D341Med (cell line): ENCODE measurements at regions not wholly inside any gene's neighbourhood (a gene's known extent, or its start where the extent isn't known, plus 50 kb on each side); places are given as distances from the start of the nearest gene placed in this dataset.
"Not testable (repeated sequence)": the region's sequence is repeated elsewhere in the genome, so short reads cannot be mapped to it uniquely, and the experiment has no call there.

Experiments used
- DNase-seq: peaks from one replicate; pipeline ENCODE4 v3.0.0; 2012; ENCODE audit warnings: low spot score

DNA sequence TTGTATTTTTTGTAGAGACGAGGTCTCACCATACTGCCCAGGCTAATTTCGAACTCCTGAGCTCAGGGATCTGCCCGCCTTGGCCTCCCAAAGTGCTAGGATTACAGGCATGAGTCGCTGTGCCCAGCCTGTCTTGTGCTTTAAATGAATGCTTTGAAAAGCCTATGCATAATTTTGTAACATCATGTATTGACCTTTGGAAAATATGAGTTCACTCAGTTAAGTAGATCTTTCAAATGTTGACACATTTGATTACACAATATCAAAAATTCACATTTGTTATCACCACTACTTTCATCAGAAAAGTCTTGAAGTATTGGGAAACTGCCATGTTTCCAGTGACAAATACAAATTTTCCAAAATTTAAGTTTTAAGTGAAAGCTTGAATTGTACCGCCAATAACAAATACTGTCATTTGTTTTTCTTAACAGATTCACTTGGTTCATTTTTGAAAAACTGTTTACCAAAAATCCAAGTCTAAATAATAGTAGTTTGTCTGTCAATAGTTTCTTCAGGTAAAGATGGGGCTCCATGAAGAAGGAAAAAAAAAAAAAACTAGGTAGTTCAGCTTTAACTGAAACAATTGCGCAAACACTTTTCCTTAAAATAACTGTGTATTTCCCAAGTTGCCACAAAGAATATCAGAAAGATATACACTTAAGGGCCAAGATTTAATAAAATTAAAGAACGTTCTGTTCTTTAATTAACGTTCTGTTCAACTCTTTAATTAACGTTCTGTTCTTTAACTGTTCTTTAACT lies 233.2 kb upstream of the NR5A2 start:
- no peak for DNase-seq

DNA sequence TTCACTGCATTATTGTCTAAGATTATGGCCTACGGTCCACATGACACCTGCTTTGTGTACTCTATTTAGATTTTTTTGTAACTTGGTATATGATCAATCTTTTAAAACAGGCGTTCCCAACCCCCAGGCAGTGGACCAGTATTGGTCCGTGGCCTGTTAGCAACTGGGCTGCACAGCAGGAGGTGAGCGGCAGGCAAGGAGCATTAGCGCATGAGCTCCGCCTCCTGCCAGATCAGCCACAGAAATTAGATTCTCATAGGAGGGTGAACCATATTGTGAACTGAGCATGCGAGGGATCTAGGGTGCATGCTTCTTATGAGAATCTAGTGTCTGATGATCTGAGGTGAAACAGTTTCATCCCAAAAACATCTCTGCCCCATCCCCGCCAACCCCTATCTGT lies 228.4 kb upstream of the NR5A2 start:
- DNase-seq: no peak

DNA sequence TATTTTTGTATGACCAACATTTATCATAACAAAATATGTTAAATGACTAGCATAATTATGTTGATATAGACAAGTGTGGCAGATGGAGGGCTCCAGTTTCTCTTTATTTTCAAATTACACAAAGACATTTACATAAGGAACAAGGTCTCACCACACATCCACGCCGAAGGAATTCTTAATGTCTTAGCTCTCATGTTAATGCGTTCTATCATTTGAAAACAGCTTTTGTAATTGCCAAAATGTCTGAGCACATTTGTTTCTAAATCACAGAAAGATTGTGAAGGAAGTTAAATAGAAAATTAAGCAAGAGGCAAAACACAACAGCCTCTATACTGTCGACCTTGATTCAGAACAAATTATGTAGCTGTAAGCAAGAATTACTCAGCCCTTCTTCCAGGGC lies 223.0 kb upstream of the NR5A2 start:
- DNase-seq: no peak

DNA sequence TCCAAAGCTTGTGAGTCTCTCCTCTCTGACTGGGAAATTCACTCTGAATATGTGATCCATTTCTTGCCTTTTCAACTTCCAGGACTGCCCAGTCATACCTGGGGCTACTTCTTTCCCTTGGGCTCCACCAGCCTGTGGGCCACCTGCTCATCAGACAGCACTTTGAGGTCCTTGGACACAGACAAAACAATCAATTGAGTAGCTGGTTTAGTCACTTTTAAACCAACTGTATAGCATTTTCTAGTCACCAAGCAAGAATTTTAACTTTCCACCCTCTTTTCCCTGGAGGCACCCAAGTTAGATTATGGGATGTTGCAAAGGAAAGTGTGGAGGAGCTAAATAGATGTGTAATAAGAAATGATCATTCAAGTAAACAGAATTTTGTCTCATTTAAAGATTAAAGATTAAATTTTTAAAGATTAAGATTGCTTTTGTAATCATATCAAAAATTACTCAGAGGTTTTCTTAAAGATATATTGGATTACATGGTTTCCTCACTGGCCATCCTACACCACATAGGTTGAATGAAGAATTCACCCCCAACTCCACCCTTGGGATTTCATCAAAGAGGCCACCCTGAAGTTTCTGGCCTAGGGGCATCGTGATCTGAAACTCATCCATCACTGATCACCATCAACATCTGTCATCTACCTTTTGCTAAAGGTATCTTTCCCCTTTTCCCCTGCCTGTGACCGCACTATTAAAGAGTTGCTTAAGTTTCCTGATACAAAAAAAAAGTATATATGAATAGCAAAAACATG lies 219.2 kb upstream of the NR5A2 start:
- no peak for DNase-seq

DNA sequence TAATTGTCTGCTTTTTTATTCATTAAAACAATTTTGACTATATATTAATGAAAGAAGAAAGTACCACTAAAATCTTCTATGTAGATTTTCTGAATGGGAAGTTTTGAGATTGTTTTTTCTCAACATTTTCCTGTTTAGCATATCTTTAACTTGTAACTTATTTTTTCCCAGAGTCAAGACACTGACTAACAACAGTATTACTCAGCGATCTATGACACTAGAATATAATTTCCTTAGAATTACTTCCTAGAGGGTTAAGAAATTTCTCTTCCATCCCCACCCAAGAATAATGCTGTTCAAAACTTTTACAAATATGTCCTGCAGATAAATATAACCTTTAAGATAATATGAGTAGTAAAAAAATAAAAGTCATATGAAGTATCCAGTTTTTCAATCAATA lies 218.2 kb upstream of the NR5A2 start:
- DNase-seq: no peak

DNA sequence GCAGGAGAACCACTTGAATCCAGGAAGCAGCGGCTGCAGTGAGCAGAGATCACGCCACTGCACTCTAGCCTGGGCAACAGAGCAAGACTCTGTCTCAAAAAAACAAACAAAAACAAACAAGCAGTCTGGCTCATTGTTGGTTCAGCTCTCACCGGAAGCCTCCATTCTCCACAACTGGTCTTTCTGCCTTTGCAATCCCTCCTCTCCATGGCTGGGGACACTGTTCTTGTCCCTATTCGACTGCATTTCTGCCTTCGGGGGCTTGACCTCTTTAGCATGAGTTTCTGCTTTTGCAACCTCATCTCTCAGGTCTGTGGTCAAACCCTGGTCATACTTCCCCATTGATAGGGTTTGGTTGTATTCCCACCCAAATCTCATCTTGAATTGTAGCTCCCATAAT lies 216.3 kb upstream of the NR5A2 start:
- DNase-seq: no peak

DNA sequence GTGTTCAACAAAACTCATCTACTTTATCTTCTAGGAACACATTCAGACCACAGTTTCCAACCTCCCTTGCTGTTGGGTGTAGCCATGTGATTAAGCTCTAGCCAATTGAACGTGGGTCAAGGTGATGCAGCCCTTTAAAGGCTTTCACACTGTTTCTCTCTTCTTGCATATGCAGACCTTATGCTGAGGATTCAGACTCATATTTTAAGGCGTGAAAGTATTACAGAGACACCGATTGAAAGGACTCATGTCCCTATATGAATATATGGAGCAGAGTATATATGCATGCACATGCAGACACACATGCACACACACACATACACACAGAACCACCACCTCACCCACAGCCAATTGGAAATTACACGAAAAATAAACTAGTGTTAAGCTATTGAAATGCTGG lies 214.3 kb upstream of the NR5A2 start:
- no peak for DNase-seq

DNA sequence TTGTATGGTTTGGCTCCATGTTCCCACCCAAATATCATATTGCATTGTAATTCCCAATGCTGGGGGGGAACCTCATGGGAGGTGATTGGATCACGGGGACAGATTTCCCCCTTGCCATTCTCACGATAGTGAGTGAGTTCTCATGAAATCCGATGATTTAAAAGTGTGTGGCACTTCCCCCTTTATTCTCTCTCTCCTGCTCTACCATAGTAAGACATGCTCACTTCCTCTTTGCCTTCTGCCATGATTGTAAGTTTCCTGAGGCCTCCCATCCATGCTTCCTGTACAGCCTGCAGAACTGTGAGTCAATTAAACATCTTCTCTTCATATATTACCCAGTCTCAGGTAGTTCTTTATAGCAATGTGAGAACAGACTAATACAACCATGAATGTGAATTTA lies 211.6 kb upstream of the NR5A2 start:
- DNase-seq: no peak

DNA sequence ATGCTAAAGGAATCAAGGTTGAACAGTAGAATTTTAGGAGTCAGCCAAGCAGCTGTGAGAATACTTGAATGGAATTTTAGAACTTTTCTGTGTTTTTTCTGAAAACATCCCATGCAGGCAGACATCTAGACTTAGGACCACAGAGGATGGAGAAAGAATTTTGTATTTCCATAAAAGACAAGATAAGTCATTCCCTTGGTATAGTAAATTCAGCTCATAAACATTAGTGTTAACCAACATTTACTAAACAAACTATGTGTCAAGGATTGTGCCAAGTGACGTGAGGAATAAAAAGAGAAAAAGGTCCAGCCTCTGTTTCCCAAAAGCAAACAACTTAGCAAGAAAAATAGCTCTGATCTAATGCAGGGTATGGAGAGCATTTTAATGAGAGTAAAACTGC lies 210.2 kb upstream of the NR5A2 start:
- DNase-seq: no peak

DNA sequence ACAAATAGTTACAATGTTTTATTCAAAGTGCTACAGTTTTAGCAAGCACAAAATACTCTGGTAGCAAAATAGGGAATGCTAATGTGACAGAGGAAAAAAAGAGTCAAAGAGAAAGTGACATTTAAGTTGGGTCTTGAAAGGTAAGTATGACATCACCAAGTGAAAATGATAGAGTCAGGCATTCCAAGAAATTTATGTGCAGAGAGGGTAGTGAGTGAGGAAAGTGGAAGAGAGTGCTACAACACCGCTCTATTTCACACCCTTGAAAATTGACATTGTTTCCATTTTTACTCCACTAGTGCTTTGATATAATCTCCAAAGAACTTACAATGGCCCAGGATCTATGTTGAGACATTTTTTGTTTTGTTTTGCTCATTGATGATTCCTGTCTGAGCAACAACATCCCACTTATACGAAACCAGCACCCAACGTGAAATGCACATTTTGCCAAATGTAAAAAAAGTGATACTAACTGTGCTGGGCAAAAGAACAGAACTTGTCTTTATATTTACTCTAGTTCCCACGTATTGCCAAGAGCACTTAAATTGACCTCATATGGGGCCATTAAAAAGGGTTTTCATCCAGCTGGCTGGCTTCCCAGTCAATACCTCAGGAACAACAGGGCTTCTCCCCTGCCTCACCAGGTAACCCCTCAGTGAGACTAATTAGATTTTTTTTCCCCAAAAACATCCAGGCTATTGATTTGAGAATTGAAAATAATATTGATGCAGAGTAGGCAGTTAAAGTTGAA lies 206.3 kb upstream of the NR5A2 start:
- no peak for DNase-seq

DNA sequence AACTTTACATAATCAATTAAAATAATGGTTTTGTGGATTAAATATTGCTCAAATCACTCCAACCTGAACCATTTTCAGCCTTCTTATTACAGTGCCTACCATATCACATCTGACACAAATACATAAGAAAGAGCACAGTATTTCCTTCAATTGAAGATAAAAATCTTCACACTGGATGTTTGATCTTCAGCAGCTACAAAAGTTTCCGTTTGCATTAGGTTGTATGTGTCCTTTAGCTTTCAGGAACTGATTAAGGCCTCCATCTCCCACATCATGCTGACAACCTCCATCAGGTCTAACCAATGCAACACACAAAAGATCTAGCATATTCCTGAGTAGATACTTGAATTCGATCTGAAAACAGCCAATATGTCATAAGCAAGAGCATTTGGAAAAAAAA lies 195.1 kb upstream of the NR5A2 start:
- no peak for DNase-seq

DNA sequence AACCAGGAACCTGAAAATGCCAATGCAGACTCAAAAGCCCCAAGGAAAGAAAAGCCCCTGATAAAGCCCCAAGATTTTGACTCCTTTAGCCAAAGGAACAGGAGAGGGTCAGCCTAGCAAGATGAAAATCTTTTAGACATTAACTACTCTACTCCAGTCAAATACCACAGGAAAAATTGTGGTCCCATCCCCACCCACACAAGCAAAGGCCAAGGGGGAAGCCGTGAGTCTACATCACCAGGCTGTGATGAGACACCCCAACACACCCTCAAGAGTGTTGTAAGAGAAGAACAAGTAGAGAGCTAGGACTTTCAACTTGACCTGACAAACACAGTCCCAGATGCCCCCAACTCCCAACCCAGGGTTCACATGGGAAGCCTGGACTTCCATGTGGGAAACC lies 192.8 kb upstream of the NR5A2 start:
- no peak for DNase-seq

DNA sequence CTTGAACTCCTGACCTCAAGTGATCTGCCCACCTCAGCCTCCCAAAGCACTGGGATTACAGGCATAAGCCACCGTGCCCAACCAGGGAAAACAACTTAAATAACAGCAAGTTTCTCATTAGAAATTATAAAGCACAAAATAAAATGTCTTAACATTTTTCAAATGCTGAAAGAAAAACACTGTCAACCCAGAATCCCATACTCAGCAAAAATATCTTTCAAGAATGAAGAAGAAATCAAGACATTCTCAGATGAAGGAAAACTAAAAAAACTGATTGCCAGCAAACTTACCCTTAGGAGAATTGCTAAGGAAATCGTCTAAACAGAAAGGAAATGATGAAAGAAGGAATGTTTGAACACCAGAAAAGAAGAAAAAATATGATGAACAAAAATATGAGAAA lies 191.1 kb upstream of the NR5A2 start:
- no peak for DNase-seq

DNA sequence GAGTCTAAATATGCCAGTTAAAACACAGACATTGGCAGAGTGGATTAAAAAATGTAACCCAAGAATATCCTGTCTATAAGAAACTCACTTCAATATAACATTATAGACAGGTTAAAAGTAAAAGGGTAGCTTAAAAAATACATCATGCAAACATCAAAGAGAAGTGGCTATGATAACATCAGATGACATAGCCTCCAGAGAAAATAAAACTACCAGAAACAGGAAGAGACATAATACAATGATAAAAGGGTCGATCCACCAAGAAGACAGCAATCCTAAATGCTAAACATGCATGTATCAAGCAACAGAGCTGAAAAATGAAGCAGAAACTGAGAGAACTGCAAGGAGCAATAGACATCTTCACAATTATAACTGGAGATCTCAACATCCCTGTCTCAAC lies 190.2 kb upstream of the NR5A2 start:
- no peak for DNase-seq

DNA sequence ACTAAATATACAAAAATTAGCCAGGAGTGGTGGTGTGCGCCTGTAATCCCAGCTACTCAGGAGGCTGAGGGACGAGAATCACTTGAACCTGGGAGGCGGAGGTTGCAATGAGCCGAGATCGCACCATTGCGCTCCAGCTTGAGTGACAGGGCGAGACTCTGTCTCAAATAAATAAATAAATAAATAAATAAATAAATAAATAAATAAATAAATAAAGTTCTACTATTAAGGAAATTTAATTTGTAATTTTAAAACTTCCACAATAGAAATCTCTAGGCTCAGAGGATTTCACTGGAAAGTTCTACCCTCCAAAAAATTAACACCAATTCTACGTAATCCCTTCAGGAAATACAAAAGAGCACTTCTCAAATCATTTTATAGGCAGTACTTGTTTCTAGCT lies 187.9 kb upstream of the NR5A2 start:
- DNase-seq: not testable (repeated sequence)

DNA sequence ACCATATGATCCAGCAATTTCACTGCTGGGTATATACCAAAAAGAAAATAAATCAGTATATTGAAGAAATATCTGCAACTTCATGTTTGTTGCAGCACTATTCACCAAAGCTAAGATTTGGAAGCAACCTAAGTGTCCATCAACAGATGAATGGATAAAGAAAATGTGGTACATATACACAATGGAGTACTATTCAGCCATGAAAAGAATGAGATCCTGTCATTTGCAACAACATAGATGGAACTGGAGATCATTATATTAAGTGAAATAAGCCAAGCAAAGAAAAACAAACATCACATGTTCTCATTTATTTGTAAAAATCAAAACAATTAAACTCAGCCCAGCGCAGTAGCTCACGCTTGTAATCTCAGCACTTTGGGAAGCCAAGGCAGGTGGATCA lies 184.4 kb upstream of the NR5A2 start:
- DNase-seq: not testable (repeated sequence)

DNA sequence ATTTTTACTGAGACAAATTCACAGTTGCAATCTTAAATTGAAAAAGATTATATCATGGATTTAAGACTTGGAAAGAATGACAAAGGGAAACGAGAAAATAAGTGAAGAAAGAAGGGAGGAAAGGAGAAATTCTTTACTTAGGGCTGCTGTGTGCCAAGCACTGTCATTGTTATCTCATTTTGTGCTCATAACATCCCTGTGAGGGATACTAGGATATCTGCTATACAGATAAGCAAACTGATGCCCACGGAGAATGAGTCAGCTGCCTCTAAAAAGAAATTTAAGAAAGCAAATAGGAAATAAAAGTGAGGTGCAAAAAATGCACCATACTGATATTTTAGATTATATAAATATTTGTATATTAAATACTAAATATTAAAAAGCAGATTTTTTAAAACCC lies 183.6 kb upstream of the NR5A2 start:
- DNase-seq: no peak

DNA sequence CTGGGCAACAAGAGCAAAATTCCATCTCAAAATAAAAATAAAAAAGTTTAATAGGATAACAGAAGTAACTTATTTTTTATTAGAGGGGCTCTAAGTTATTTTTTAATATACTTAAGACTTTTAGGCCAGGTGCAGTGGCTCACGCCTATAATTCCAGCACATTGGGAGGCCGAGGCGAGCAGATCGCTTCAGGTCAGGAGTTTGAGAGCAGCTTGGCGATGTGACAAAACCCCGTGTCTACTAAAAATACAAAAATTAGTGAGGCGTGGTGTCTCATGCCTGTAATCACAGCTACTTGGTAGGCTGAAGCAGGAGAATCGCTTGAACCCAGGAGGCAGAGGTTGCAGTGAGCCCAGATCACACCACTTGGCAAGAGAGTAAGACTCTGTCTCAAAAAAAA lies 180.5 kb upstream of the NR5A2 start:
- DNase-seq: no peak

DNA sequence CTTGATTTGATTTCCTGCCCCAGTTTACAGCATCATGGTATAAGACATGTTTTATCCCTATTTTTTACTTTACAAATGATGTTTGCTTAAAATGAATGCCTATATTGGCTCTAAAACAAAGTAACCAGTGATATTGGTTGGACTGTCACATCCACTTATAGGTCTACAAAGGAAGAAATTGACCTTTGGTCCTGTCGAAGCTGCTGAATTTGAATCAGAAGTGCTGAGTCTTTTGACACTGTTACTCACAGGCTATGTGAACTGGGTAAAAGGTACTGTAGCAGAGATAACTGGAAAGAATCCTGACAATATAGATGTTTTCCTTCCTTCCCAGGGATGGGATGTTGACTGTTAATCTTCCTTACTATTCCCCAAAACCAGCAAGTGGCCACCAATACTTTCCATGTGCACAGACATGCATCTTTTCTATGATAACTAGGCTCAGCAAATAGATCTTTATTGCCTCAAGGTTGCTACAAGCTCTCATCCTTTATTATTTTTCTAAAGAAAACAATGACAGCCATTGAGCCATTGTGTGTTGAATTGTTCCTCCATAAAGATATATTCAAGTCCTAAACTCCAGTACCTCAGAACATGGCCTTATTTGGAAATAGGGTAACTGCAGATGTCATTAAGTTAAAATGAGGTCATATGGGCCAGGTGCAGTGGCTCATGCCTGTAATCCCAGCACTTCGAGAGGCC lies 175.9 kb upstream of the NR5A2 start:
- DNase-seq: no peak

DNA sequence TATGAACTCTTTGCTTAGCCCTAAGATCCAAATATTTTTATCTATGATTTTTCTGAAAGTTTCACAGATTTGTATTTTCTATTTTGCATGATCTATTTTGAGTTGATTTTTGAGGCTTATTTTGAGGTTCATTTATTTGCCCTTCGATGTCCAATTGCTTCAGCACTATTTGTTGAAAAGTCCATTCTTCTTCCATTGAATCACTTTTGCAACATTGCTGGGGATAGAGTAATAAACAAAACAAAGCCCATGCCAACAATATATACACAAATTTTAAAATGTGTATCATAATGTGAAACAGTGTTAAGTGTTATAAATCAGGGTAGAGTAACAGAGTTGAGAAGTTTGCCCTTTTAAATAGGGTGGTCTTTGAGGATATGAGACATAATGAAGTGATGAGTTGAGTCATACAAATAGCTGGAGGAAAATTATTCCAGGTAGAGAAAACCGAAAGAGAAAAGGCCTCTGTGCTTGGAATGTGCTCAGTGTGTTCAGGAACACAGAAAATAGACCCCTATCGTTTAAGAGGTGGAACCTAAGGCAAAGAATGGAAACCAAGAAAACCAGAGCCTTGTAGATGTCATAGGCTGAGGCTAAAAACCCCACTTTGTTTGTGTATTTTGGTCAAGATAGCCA lies 172.7 kb upstream of the NR5A2 start:
- no peak for DNase-seq

DNA sequence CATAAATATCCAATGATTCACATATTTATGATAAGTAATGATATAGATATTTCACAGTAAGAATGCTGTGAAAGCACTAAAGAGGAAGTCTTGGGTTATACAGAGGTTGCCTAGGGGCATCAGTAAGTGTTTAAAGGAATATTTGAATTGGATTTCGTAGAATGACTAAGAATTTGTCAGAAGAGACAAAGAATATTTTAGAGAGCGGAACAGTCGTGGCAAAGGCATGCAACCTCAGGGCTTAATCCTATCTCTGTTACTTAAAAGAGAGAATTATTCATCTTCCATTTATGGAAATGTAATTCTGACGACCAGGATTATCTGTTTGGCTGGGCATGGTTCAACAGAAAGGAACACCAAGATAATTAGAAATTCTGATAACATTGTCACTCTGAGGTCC lies 171.9 kb upstream of the NR5A2 start:
- no peak for DNase-seq

DNA sequence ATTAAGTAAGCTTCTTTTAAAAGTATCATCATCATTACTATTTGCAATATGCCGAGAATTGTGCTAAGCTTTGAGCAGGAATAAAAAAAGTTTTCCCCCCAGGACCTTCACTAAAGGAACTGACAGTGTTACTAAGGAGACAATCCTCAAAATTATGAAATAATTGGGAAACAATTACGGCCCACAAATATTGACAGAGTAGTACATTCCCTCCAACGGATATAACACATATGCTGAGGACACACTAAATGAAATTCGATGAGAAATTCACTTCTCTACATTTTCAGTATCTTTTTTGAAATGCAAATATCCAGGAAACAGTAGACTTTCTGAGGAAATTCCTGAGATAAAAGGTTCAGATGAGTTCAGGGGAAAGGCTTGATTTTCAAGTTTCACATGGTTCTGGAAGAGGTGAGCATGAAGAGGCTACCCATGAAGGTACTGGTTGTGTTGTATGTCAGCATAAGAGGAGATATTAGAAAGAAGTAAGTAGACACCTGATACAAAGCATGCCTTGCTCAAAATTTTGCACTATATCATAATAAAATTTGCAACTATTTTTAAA lies 171.2 kb upstream of the NR5A2 start:
- DNase-seq: no peak
